Right kidney (tissue), 1 donor: ENCODE measurements at regions not wholly inside any gene's neighbourhood (a gene's known extent, or its start where the extent isn't known, plus 50 kb on each side); places are given as distances from the start of the nearest gene placed in this dataset.

ENCODE experiments used
- DNase-seq: peaks from one replicate; pipeline ENCODE4 v3.0.0-alpha.2; 2016

DNA sequence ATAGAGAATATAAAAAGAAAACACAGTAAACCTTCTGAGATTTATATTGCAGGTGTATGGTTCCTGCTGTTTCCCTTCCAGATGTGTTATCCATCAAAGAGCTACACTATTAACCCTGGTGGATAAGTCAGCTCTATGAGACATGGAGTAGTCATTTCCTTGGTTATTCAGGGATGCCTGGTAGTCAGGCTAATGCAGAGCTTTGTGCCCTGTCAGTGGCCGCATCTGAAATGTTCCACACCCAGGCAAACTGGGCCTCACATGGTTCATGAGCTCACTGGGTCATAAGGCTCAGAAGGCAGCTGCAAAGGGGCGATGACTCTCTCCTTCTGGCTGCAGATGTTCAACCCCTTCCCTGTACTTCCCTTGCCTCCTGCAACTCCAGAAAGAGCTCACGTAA lies 473.6 kb downstream of the EPHA7 start:
- no peak for DNase-seq

DNA sequence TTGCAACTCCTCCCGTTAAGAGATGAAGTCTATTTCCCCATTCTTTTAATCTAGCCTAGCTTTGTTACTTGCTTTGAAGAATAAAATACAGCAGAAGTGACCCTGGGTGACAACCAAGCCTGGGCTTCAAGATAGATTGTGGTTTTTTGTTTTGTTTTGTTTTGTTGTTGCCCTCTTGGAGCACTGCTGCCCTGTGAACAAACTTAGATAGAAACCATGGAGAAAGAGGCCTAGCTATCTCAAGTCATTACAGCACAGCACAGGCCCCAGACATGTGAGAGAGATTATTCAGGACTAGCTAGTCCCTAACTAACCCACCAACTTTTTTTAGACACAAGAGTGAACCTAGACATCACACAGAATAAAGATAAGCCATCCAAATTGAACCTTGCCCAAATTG lies 475.2 kb downstream of the EPHA7 start:
- DNase-seq, result no peak

DNA sequence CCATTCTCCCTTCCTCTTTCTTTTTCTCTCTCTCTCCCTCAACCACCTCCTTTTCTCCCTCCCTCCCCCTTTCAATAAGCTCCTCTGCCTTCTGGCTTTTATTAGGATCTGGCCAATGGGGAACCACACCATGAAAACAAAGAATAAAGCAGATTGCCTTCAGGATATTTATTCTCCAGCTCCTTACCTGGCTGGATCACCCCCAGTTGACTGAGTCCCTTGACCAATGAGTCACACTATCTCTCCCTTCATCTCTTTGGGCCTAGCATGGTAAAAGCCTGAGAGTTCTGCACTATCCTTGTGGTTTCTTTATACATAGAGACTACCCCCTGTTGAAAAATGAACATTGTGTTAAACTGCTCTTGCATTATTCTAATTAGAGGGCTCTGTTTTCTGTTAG lies 476.8 kb downstream of the EPHA7 start:
- no peak for DNase-seq

DNA sequence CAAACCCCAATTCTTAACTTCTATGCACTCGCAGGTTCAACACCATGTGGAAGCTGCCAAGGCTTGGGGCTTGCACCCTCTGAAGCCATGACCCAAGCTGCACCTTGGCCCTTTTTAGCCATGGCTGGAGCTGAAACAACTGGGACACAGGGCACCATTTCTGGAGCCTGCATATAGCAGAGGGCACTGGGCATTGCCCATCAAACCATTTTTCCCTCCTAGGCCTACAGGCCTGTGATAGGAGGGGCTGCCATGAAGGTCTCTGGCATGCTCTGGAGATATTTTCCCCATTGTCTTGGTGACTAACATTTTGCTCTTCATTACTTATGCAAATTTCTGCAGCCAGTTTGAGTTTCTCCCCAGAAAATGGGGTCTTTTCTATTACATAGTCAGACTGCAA lies 484.7 kb downstream of the EPHA7 start:
- no peak for DNase-seq

DNA sequence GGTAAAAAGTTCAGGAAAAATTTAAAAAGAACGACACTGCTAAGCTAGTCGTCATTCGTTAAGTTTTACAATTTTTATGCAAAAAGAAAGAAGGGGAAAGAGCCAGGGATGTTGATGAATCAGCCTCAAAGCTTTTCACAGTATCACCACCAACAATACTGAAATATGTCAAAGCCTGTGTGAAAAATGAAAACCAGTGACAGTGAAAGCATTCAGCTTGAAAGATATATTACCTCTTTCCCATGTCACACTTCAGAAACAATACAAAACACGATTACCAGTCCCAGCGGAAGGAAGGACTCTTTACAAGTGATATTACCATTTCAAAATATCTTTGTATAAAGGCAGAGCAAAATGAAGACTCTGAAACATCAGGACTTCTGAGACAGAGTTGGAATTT lies 489.2 kb downstream of the EPHA7 start:
- DNase-seq, result no peak

DNA sequence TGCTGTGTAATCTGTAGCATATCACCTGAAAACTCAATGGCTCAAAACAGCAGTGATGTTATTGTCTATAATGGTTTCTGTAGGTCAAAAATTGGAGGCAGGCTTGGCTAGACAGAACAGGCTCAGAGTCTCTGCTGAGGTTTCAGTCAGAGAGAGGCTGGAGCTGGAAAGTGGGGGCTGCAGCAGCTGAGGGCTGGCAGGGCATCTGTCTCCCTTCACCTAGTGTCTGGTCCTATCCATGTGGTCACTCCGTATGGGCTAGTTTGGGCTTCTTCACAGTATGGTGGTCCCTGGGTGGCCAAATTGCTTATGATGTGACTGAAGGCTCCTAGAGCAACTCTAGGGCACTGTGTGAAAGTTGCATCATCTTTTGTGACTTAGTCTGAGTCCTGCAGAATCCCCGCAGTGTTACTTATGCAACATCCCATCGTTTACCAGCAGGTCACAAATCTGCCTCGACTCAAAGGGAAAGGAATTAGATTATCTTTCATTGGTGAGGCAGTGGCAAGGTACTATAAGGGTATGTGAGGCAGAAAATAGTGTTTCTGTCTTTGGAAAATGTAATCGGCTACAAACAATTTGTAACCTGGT lies 497.0 kb downstream of the EPHA7 start:
- no peak for DNase-seq

DNA sequence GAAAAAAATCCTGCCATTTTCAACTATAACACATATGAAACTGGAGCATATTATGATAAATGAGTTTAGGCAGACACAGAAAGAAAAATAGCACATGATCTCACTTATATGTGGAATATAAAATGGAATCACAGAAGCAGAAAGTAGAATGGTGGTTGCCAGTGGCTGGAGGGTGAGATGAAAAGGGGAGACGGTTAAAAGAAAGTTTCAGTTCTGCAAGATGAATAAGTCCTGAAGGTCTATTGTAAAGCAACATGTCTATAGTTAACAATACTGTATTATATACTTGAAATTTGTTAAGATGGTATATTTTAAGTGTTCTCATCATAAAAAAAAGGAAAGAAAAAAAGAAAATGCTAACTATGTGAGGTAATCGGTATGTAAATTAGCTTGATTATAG lies 503.9 kb downstream of the EPHA7 start:
- DNase-seq, result no peak

DNA sequence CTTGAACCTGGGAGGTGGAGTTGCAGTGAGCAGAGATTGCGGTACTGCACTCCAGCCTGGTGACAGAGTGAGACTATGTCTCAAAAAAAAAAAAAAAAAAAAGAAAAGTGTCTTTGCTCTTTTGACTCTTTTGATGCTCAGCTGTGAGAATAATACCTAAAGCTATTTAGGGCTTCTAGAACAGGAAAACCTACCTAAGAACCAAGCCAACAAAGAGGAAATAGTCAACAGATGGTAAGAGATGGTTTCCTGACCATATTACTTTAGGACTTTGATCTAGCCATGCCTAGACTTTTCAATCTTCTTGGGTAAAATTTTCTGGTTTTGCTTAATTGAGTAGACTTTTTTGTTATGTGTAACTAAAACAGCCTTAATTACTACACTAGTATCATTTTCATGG lies 508.1 kb downstream of the EPHA7 start:
- DNase-seq, result no peak

DNA sequence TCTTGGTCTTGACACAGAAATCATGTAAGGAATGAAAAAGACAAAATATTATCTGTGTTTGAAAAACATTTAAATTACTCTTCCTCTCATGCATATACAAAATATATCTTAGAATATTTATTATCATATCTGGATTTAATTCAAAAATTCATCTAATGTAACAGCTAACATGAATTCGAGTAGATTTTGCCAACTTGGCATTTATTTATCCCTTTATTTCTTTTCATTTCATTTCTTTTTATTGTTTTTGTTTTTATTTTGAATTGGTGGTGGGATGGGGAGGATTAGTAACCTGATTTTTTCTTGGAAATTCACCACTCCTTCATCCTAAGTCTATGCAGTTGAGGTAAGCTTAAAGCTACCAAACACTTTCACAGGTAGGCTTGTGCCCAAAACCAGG lies 508.7 kb downstream of the EPHA7 start:
- DNase-seq, result no peak

DNA sequence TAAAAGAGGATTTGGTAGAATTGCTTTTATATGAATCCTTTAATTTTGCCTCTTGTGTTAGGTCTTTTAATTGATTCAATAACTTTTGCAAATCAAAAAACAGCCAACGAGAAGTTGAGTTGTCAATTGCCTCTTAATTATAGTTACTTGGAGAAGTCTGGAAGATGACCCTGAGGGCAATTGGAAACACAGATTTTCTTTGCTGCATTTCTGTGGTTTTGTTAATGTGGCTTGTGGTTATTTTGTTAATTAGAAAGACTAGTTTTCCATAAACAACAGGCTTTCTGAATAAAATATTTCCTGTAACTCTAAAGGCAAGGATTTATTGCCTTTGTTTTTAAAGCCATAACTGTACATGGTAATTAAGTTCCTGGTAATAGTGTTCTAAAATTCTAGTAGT lies 513.0 kb downstream of the EPHA7 start:
- no peak for DNase-seq

DNA sequence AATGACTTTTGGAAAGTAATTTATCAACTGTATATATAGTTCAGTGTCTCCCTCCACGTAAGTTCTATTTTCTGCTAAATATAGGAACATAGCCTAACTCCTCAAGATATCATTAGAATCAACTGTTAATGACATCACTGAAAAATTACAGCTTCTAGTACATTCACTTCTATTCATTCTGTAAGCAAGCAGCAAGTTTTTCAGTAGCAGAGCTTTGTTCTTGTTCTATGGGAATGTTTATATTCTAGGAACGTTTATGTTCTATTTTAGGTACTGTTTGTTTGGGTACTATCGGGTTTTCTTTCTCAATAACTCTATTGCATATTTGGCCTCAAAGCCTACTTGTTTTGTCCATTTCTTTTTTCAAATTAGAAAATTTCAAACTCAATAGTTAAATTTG lies 525.6 kb downstream of the EPHA7 start:
- no peak for DNase-seq

DNA sequence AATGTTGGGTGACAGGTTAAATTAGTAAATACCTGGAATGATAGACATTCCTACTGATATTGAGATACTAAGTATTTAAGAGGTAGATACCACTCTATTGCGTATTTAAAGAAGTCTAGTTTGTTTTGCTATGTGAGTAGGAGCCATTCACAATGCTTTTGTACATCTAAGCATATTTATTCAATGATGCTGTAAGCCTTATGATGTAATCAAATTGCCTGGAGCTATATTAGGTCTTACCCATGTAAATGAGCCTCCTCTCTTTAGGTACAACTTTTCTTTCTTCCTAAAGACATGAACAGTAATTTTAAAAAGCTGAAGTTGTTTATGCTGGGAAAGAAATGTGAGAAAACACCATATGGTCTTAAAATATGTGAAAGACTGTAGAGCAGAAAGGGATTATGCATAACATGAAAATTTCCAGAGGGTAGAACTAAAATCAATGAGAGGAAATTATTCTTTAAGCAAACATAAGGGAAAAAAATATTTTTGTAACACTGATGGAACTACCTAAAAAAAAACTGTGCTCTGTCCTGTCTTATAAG lies 526.7 kb downstream of the EPHA7 start:
- DNase-seq, result no peak

DNA sequence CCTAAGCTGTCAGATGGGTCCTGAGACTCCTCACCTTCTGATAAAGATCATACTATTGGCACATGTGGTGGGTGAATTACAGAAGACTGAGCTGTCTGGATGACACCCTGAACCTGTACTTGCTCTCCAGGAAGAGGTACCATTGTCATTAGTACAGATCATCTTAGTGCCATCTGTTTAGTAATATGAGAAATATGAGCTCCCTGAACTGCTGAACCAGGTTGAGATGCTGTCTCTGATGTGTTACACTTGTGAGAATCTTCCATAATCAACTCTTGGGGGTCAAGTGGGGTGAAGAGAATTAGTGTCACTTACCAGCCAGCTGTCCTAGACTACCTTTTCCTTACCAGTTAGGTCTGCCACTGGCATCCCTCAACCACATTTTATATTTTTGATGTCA lies 531.0 kb downstream of the EPHA7 start:
- no peak for DNase-seq

DNA sequence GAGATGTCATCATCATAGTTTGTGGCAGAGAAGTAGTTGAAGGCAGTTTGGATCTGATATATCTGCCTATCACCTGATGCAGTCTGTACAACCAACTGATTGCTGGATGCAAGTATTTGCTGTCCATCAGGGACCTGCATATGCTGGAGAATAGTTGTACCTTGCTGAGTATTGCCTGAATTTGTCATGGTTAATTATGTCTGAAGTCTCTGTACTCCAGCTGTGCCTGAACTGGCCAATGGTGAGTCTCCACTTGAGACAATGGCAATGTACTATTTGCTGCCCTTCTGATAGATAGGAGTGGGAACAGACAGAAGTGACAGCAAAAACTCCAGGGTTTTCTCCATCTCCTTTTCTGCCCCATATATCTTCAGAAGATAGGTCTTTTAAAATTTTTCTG lies 531.5 kb downstream of the EPHA7 start:
- no peak for DNase-seq

DNA sequence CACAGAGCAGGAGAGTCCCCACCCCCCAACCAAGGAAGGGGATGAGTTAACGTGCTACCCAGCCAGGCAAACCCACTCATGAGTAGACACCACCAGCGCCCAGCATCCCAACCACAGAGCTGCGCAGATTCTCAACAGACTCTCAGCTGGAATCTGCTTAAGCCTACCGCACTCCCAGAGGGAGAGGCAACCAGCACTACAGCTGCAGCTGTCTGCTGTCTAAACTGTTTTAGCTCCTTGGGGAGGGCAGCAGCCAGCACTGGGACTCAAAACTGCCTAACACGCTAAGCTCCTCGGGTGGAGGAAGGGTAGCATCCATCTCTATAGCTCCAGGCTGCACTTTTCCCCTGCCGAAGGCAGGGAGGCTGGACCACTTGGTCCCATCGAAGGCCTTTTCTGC lies 539.8 kb downstream of the EPHA7 start:
- no peak for DNase-seq

DNA sequence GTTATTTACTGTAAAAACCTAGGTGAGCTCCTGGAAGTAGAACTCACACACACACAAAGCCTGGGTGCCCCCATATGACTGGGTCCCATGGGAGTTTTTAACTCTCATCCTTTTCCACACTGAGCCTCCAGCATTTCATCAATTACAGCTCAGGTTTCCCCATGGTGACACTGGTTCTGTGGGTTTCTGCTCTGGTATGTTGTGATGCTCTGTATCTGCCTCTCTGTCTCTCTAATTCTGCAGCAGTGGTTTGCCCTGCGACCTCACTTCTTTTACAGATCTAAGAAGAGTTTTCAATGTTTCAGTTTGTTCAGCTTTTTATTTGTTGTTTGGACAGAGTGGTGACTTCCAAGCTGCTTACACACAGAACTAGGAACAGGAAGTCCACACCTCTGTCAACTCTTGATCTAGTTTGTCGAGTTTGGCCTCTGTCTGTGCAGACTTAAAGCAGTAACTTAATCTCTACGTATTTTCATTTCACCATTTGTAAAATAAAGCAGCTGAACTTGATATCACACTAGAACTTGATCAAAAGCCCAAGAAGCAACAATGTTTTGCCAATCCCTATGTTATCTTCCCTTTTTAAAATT lies 554.3 kb downstream of the EPHA7 start:
- DNase-seq, result no peak

DNA sequence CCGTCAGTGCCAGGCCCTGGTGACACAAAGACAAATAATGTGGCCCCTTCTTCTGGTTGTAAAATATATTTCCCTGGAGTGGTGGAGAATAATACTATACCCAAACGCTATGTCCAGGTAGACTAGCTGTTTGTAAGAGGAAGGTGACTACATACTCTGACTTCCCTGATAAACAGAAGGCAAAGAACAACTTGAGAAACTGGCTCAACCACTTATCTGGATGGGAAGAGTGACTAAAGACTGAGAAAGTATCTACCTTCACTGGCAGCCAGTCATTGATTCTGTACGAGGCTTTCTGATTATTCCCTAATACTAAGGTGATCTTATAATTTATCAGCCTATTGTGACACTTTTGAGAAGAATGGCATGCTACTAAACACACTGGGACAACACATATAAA lies 569.7 kb downstream of the EPHA7 start:
- DNase-seq, result no peak

DNA sequence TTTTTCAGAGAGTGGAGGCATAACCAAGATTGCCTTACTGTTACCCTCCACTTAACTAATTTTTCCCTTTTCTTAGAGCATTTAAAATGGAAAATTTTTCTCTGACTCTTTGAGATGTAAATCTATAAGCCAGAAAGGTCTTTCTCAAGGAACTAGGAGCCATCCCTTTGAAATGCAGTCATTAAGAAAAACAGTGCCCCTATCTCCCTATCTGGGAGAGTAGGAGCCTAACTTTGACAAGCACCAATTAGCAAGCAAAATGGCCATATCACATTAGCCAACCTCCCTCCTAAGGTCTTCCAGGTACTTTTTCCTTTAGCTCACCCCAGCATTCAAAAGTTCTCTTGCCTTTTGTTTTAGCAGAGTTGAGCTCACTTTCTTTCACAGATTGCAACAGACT lies 570.5 kb downstream of the EPHA7 start:
- DNase-seq, result no peak

DNA sequence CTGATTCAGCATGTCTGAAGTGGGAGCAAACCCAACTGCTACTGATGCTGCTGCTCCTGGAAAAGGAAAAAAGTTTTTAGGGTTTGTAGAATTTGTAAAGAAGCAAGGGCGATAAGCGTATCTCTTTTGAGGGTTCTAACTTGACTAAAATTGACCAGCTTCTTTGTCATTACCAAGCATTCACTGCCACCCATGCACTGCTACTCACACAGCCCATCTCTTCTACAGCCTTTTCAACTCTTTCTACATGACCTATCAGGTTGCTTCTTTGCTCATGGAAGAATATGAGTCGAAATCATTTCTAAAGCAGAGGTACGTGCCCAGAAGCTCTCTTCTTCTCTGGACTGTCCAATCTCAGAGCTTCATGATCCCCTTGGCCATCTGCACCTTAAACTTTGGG lies 570.9 kb downstream of the EPHA7 start:
- no peak for DNase-seq

DNA sequence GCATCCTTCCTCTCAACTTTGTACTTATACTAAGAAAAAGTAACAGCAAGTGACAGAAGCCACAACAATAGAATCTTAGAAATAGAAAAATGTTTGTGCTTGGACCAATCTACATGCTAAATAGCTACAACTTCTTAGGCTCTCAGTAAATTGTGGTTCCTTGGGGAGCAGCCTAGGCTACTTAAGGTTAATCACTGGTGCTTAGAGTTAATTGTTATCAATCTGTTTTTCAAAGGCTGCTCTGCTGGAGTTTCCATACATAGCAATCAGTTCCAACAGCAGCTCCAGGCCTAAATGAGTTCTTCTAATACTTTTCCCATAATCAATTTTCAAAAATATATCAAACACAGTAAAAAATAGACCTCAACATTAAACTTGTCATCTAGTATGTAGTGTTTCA lies 571.4 kb downstream of the EPHA7 start:
- DNase-seq, result no peak

DNA sequence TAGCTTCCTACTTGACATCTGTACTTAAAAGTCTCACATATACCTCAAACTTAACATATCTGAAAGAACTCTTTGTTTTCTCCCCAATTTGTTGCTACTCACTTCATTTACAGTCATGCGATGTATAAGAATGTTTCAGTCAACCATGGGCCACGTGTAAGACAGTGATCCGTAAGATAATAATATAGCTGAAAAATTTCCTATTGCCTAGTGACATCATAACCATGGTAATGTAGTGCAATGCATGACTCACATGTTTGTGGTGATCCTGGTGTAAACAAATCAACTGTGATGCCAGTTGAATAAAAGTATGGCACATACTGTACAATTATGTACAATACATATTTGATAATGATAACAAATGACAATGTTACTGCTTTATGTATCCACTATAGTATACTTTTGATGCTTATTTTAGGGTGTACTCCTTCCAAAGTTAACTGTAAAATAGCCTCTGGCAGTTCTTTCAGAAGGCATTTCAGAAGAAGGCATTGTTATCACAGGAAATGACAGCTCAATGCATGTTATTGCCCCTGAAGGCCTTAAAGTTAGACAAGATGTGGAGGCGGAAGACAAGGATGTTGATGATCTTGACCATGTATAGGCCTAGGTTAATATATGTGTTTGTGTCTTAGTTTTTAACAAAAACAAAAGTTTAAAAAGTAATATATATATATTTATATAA lies 579.0 kb downstream of the EPHA7 start:
- DNase-seq, result no peak

DNA sequence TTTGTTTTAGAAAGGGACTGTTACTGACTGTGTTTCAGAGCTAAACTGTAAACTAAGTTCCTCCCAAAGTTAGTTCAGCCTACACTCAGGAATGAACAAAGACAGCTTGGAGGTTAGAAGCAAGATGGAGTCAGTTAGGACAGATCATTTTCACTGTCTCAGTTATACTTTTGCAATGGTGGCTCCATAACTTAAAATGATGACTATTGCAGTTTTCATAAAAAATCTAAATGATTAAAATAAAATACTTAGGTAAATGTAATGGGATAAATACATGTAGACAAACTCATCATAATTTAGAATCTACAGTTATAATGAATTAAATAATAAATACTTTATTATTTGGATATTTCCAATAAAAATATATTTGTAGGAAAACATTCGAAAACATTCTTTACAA lies 590.6 kb downstream of the EPHA7 start:
- no peak for DNase-seq

DNA sequence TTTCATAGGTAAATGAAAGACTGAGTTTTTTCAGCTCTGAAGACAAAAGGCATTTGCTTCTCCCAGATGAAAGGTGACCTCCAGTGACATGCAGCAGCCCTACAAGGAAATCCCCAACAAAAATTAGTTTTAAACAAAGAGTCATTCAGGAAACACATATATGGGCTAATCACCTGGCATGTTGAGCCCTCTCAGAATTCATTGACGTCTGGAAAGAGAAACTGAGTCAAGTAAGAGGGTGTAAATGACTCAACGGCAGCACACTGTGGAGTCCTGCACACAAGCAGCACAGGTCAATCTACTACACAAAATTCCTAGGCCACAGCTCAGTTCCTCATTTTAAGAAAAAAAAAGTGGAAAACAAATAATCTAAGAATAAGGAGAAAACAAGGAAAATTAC lies 592.3 kb downstream of the EPHA7 start:
- no peak for DNase-seq

DNA sequence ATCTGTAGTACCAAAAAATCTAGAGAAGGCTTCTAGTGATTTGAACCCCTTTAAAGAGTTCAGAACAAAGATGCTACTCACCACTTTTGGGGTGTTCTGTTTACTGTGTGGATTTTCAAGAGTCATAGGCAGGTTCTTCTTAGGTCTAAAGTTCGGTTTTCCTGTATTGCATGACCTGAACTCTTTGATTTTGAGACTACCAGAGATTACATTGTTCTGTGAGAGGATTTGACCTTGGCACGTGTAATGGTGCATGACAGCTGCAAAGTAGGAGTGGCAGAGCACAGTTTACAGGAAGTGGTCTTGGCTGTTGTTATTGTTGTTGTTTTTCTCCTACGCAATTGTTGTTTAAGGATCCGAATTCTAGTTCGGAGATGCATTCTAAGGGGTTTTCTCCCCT lies 592.7 kb downstream of the EPHA7 start:
- DNase-seq, result no peak
